Endothelial cell of umbilical vein (primary cell): ENCODE measurements at regions not wholly inside any gene's neighbourhood (a gene's known extent, or its start where the extent isn't known, plus 50 kb on each side); places are given as distances from the start of the nearest gene placed in this dataset.

Experiments
- EZH2 ChIP-seq: IDR thresholded peaks from 2 replicates; pipeline ENCODE4 v1.6.1; 2012; ENCODE audit warnings: borderline replicate concordance, low read depth, mild to moderate bottlenecking, moderate library complexity, low read length, inconsistent platforms; ENCODE audit not compliant: severe bottlenecking
- MYC ChIP-seq: IDR thresholded peaks from one replicate; pipeline ENCODE4 v1.6.1; 2011; ENCODE audit warnings: mild to moderate bottlenecking, low read depth, low read length
- POLR2A ChIP-seq: IDR thresholded peaks from 2 replicates; pipeline ENCODE4 v1.6.1; 2012; ENCODE audit warnings: low read depth, mild to moderate bottlenecking, control low read depth, low read length
- POLR2AphosphoS5 ChIP-seq: IDR thresholded peaks from 2 replicates; pipeline ENCODE4 v1.6.1; 2012; ENCODE audit warnings: low read depth, mild to moderate bottlenecking, control low read depth, low read length, moderate library complexity; ENCODE audit not compliant: insufficient read depth
- TF ChIP-seq, protein P1 (sequence below), 2 donors: IDR thresholded peaks; 1 replicate in 1 of 2; 2 replicates in 1 of 2; pipeline ENCODE4 v1.5.1; 2011; ENCODE audit warnings: low read length in 2 of 2, mild to moderate bottlenecking in 2 of 2, moderate library complexity in 2 of 2, control low read depth in 1 of 2, inconsistent platforms in 1 of 2, low read depth in 1 of 2; ENCODE audit not compliant: insufficient read depth in 1 of 2; ENCODE audit errors: extremely low read depth in 1 of 2

DNA sequence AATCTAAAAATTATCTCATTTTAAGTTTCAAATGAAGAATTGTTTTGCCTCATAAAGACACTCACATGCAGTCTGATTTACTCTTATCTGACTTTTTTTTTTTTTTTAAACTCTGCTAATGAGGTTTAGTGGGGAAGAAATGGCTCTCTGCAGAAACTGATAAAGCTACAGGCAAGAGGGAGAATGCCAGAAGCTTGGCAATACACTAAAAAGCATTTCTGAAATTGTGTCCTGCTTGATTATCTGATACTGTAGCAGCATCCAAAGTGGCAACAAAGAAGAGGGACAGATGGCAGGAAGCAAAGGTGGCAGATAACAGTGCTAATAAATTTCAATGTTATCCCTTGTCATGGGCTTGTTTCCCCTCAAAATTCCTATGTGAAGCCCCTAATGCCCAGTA, 1744.9 kb downstream of the NCAM2 start:
- TF ChIP-seq, protein P1, sequence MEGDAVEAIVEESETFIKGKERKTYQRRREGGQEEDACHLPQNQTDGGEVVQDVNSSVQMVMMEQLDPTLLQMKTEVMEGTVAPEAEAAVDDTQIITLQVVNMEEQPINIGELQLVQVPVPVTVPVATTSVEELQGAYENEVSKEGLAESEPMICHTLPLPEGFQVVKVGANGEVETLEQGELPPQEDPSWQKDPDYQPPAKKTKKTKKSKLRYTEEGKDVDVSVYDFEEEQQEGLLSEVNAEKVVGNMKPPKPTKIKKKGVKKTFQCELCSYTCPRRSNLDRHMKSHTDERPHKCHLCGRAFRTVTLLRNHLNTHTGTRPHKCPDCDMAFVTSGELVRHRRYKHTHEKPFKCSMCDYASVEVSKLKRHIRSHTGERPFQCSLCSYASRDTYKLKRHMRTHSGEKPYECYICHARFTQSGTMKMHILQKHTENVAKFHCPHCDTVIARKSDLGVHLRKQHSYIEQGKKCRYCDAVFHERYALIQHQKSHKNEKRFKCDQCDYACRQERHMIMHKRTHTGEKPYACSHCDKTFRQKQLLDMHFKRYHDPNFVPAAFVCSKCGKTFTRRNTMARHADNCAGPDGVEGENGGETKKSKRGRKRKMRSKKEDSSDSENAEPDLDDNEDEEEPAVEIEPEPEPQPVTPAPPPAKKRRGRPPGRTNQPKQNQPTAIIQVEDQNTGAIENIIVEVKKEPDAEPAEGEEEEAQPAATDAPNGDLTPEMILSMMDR (IDR thresholded peaks at IDR 0.05; ENCODE audit: extremely low read depth in 1 of 2, insufficient read depth in 1 of 2, low read depth in 1 of 2, low read length in 2 of 2): no peak
- TF ChIP-seq MYC (no peak), EZH2 (no peak), POLR2AphosphoS5 (no peak), POLR2A (no peak)
